Stimulated activated CD8-positive, alpha-beta memory T cell treated with anti-CD3 and anti-CD28 coated beads, Interleukin-4, amount 100 ng/mL, for 48 hours (primary cell): ENCODE measurements at regions not wholly inside any gene's neighbourhood (a gene's known extent, or its start where the extent isn't known, plus 50 kb on each side); places are given as distances from the start of the nearest gene placed in this dataset.

ENCODE experiments used
- DNase-seq: peaks from one replicate; pipeline ENCODE4 v3.0.0-alpha.2; 2020

DNA sequence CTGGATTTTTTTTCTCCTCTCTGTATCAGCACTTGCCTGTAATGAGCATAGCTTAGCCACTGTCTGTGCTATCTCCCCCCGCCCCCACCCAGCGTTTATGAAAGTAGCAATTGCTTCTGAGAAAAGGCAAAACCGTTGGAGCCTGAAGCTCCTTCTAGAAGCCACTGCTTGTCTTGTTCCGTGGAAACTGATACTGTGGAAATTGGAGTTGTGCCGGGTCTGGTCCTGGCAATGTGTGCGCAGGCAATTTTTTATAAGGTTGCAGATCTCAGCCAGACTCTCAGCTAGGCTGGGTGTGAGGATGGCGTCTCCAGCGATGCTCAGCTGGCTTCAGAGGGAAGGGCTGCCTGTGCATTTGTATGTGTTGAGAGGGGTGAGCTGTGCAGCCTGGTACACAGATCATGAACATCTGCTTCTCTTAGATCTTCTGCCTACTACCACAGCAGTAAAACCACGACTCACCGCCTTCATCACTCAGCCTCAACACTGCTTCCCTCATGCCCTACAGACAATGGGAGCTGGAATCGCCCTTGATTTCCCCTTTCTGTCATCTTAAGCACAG, 72.4 kb upstream of the GTSF1L start:
- DNase-seq, result no peak

- no peak for DNase-seq
Measured at GRCh38 chr20:43798291-43799149, 71.7 kb upstream of the GTSF1L start.

GRCh38 chr20:43794326-43794725, 67.5 kb upstream of the GTSF1L start:
- DNase-seq, result no peak

DNA sequence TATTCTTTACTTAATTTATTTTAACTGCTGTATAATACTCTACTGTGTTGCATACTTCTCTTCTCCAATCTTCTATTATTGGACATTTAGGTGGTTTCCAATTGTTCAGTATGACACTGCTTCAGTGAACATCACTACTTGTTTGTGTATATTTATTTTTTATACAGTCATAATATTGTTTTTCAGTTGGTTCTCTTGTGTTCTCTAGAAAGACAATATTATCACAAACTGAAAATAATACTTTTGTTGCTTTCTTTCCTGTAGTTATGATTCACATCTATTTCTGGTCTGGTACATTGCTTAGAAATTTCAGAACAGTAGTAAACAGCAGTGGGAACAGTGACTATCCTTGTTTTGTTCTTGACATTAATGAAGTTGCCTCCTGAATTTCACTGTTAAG, 62.8 kb upstream of the GTSF1L start:
- DNase-seq, result no peak

DNA sequence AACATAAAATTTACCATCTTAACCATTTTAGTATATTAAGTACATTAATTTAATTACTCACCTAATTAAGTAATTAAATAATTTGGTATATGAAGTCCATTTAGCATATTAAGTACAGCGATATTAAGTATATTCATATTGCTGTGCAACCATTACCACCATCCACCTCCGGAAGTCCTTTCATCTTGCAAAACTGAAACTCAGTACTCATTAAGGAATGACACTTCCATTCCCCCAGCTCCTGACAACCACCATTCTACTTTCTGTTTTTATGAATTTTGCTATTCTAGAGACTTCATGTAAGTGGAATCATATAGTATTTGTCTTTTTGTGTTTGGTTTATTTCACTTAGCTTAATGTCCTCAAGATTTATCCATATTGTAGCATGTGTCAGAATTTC, 61.1 kb upstream of the GTSF1L start:
- no peak for DNase-seq

DNA sequence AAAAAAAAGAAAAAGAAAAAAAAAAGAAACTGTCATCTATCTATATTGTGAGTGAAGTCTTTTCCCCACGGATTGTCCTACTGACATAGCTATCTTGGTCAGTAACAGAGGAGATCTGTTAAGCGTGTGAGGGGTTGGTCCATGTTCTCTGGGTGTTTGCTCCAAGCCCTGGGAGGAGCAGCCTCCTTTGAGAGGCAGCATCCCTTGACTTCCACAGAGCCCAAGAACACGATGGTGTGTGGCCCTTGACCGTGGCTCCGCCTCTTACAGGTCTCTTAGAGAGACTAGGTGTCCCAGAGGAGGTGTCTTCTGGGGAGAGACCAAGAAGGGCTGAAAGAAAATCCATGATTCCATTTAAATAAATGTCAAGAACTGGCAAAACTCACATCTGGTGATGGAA, 60.1 kb upstream of the GTSF1L start:
- DNase-seq, result no peak

GRCh38 chr20:43781215-43781614, 54.4 kb upstream of the GTSF1L start:
- no peak for DNase-seq

GRCh38 chr20:43778375-43778774, 51.6 kb upstream of the GTSF1L start:
- no peak for DNase-seq

DNA sequence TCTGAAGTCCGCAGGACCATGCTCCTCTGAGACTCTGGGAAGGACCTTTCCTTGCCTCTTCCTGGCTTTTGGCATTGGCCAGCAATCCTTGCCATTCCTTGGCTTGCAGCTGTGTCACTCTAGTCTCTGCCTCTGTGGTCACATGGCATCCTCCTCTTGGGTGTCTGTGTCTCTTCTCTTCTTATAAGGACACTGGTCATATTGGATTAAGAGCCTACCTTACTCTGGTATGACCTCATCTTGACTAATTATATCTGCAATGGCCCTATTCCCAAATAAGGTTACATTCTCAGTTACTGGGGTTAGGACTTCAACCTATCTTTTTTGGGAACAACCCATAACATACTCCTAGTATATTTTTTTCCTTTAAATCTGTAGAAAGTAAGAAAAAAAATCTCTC, 49.9 kb upstream of the GTSF1L start:
- DNase-seq, result no peak
